PC-3 (cell line): ENCODE measurements at regions not wholly inside any gene's neighbourhood (a gene's known extent, or its start where the extent isn't known, plus 50 kb on each side); places are given as distances from the start of the nearest gene placed in this dataset.

Experiments
- EZH2 ChIP-seq: fragments of 300-600 bp; sonication (generic); IDR thresholded peaks from one replicate; pipeline ENCODE4 v1.6.1; 2017; ENCODE audit warnings: antibody characterized with exemption, mild to moderate bottlenecking, low read length; ENCODE audit not compliant: unreplicated experiment
- TF ChIP-seq, protein P1 (sequence below): fragments of 300-600 bp; sonication (generic); conservative IDR thresholded peaks from 2 replicates; pipeline ENCODE4 v1.5.1; 2017; ENCODE audit warnings: antibody characterized with exemption, low read depth, mild to moderate bottlenecking, low read length

DNA sequence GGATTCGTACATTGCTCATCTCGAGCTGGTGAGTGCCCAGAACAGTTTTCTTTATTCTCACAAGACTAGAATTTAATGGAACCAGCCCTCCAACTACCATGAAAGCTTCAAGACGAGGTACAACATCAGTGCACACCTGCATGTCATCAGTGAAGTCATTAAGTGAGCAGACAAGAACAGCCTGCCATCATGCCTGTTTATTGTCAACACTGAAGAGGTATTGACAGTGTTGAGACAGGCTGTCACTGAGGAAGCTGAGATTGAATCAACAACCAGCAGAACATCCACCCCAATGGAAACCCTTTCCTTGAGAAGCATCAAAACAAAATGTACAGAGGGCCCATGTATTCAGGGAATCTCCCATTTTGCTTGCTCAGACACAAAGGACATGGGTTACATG is 148.0 kb upstream of the TCF4 start:
- TF ChIP-seq, protein P1, sequence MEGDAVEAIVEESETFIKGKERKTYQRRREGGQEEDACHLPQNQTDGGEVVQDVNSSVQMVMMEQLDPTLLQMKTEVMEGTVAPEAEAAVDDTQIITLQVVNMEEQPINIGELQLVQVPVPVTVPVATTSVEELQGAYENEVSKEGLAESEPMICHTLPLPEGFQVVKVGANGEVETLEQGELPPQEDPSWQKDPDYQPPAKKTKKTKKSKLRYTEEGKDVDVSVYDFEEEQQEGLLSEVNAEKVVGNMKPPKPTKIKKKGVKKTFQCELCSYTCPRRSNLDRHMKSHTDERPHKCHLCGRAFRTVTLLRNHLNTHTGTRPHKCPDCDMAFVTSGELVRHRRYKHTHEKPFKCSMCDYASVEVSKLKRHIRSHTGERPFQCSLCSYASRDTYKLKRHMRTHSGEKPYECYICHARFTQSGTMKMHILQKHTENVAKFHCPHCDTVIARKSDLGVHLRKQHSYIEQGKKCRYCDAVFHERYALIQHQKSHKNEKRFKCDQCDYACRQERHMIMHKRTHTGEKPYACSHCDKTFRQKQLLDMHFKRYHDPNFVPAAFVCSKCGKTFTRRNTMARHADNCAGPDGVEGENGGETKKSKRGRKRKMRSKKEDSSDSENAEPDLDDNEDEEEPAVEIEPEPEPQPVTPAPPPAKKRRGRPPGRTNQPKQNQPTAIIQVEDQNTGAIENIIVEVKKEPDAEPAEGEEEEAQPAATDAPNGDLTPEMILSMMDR, result no peak
- TF ChIP-seq EZH2, result no peak
